HepG2 (cell line): ENCODE measurements at regions not wholly inside any gene's neighbourhood (a gene's known extent, or its start where the extent isn't known, plus 50 kb on each side); places are given as distances from the start of the nearest gene placed in this dataset.

ENCODE experiments used
- ATAC-seq: fragments of 200-7000 bp; cut with Tn5 transposase; 3 replicates; pipeline ENCODE4 v1.9.1; 2020; ENCODE audit warnings: mild to moderate bottlenecking, moderate library complexity
- BruUV-seq: library from RNA; stranded (reverse); fragments of 400-500 nt; replicated peaks from 2 replicates; lab custom pipeline; 2021; lab: Mats Ljungman, UMichigan
- CTCF ChIA-PET: fragments of 300-600 bp; formaldehyde crosslinking; extraction: SDS; loops from one replicate; lab custom pipeline; 2021; ENCODE audit warnings: low total read pairs, inconsistent platforms, low intra/inter-chr PET ratio; lab: Yijun Ruan, JAX
- POLR2A ChIA-PET: fragments of 350-600 bp; sonication (Branson Sonifier 250); formaldehyde crosslinking; loops from one replicate; lab custom pipeline; 2020; ENCODE audit warnings: antibody characterized with exemption, inconsistent platforms; lab: Yijun Ruan, JAX
- DNase-seq: peaks from one replicate; pipeline ENCODE4 v3.0.0-alpha.2; 2015; ENCODE audit warnings: low spot score
- FAIRE-seq: peaks from 3 replicates; lab custom pipeline; 2011; peaks lifted over from hg19 to GRCh38; lab: Jason Lieb, UNC
- H2AFZ ChIP-seq: one replicate; pipeline ENCODE4 v1.6.1; 2011; ENCODE audit warnings: low read length, inconsistent platforms
- H3K27ac ChIP-seq: fragments of 300-600 bp; 3 replicates; pipeline ENCODE4 v1.8.0; 2011; ENCODE audit warnings: mixed run types, mild to moderate bottlenecking, mixed read lengths, low read length, inconsistent platforms; ENCODE audit not compliant: insufficient read depth; ENCODE audit errors: extremely low read length
- H3K27me3 ChIP-seq, 2 experiments: fragments of 200-600 bp in 1 of 2; 2 replicates in 1 of 2; 3 replicates in 1 of 2; pipeline versions ENCODE4 v1.6.0 to v1.8.0; 2011; ENCODE audit warnings: low read length in 2 of 2, mild to moderate bottlenecking in 2 of 2, moderate library complexity in 2 of 2, inconsistent platforms in 1 of 2; ENCODE audit not compliant: insufficient read depth in 2 of 2, control insufficient read depth in 1 of 2
- H3K36me3 ChIP-seq, 2 experiments: fragments of 200-600 bp in 1 of 2; replicated peaks in 1 of 2; 2 replicates in 1 of 2; 3 replicates in 1 of 2; pipeline versions ENCODE4 v1.5.1 to v1.8.0; 2011; ENCODE audit warnings: low read length in 2 of 2, inconsistent platforms in 1 of 2; ENCODE audit not compliant: insufficient read depth in 2 of 2, control insufficient read depth in 1 of 2
- H3K4me1 ChIP-seq: 2 replicates; pipeline ENCODE4 v1.5.1; 2012; ENCODE audit warnings: low read length, inconsistent platforms; ENCODE audit not compliant: insufficient read depth
- H3K4me2 ChIP-seq: 2 replicates; pipeline ENCODE4 v1.6.0; 2011; ENCODE audit warnings: low read depth, low read length, inconsistent platforms
- H3K4me3 ChIP-seq, 3 experiments: fragments of 200-600 bp in 1 of 3; sonication (generic), shearing (Covaris generic) in 1 of 3; replicated peaks in 1 of 3; 2 replicates each; pipeline ENCODE4 v1.5.1; 2011 to 2016; ENCODE audit warnings: low read length in 3 of 3, inconsistent platforms in 2 of 3, low read depth in 2 of 3, mild to moderate bottlenecking in 2 of 3, control low read depth in 1 of 3, mixed read lengths in 1 of 3; ENCODE audit not compliant: insufficient read depth in 1 of 3
- H3K79me2 ChIP-seq: one replicate; pipeline ENCODE4 v1.6.1; 2011; ENCODE audit warnings: low read length, inconsistent platforms; ENCODE audit not compliant: insufficient read depth
- H3K9ac ChIP-seq: 2 replicates; pipeline ENCODE4 v1.6.0; 2011; ENCODE audit warnings: mild to moderate bottlenecking, low read depth, low read length, inconsistent platforms; ENCODE audit not compliant: insufficient read depth
- H3K9me3 ChIP-seq: 2 replicates; pipeline ENCODE4 v1.5.1; 2012; ENCODE audit warnings: mild to moderate bottlenecking, low read length
- H4K20me1 ChIP-seq: 2 replicates; pipeline ENCODE4 v1.6.0; 2011; ENCODE audit warnings: inconsistent platforms, mild to moderate bottlenecking, low read length, moderate library complexity; ENCODE audit not compliant: insufficient read depth
- GFI1 ChIP-seq: sonication (generic); formaldehyde crosslinking; IDR thresholded peaks from 2 replicates; pipeline ENCODE4 v1.5.0; 2020; ENCODE audit warnings: missing genetic modification reagents, mild to moderate bottlenecking, borderline replicate concordance
- GPBP1L1 ChIP-seq: sonication (generic); formaldehyde crosslinking; IDR thresholded peaks from 2 replicates; pipeline ENCODE4 v1.5.0; 2020; ENCODE audit warnings: mild to moderate bottlenecking, missing genetic modification reagents
- MTF1 ChIP-seq: sonication (generic); formaldehyde crosslinking; IDR thresholded peaks from 2 replicates; pipeline ENCODE4 v1.5.0; 2020; ENCODE audit warnings: missing genetic modification reagents
- MXD1 ChIP-seq: sonication (generic); formaldehyde crosslinking; IDR thresholded peaks from 2 replicates; pipeline ENCODE4 v1.4.0; 2020; ENCODE audit warnings: mild to moderate bottlenecking, missing genetic modification reagents
- NAIF1 ChIP-seq: sonication (generic); formaldehyde crosslinking; IDR thresholded peaks from 2 replicates; pipeline ENCODE4 v1.5.0; 2020; ENCODE audit warnings: mild to moderate bottlenecking, missing genetic modification reagents, borderline replicate concordance
- WIZ ChIP-seq: sonication (generic); formaldehyde crosslinking; IDR thresholded peaks from 2 replicates; pipeline ENCODE4 v1.5.1; 2020; ENCODE audit warnings: mild to moderate bottlenecking, missing genetic modification reagents
- ZFP36L1 ChIP-seq: sonication (generic); formaldehyde crosslinking; IDR thresholded peaks from 2 replicates; pipeline ENCODE4 v1.8.0; 2022; ENCODE audit warnings: mild to moderate bottlenecking, missing genetic modification reagents, moderate library complexity
- ZNF263 ChIP-seq: sonication (generic); formaldehyde crosslinking; IDR thresholded peaks from 2 replicates; pipeline ENCODE4 v1.4.0; 2020; ENCODE audit warnings: missing genetic modification reagents
- WGBS: methylation state at CpG from one replicate; pipeline ENCODE4 v1.1.6; 2017; ENCODE audit warnings: low lambda C conversion rate; 5-methylcytosine and 5-hydroxymethylcytosine counted together
- in situ Hi-C: cut with HindIII; loops from 2 replicates; pipeline ENCODE4 v1.10.0; 2017; ENCODE audit warnings: low pct_unique_long_range_greater_than_20kb; ENCODE audit not compliant: extremely low pct_ligation_motif_present
- intact Hi-C: fragments of 100-400 bp; cut with micrococcal nuclease; formaldehyde crosslinking; loops from one replicate; pipeline ENCODE4 v1.10.0; 2022; ENCODE audit not compliant: unreplicated experiment

- no peak for TF ChIP-seq MXD1
- TF ChIP-seq NAIF1, result no peak
- no peak for TF ChIP-seq WIZ (CRISPR knock-in tag)
- no peak for TF ChIP-seq ZNF263 (CRISPR knock-in tag)
- no peak for TF ChIP-seq ZFP36L1 (CRISPR knock-in tag)
- in situ Hi-C loops (no loop called here), intact Hi-C loops (no loop called here)
- no peak overlapping the region for H3K27ac ChIP-seq
- no peak for DNase-seq
- H3K4me2 ChIP-seq, result no peak overlapping the region
- no peaks in the 10 kb centered on the region for H3K79me2 ChIP-seq
- ChIA-PET POLR2A (no interaction called here), CTCF (no interaction called here)
- BruUV-seq, result no TSS peak
- no peaks in the 10 kb centered on the region for H3K27me3 ChIP-seq
- H3K9me3 ChIP-seq, result peaks cover 92% of the 10 kb centered on the region
- no peaks in the 10 kb centered on the region for H3K36me3 ChIP-seq
- WGBS, result 48% methylated on average over 6 of the region's 6 CpGs
- H3K4me3 ChIP-seq, result no peak overlapping the region
- no peak overlapping the region for H3K9ac ChIP-seq
- no peak for FAIRE-seq
- H3K4me1 ChIP-seq, result no peaks in the 10 kb centered on the region
- ATAC-seq, result no peak
- H2AFZ ChIP-seq, result no peak overlapping the region
- H4K20me1 ChIP-seq, result no peaks in the 10 kb centered on the region
Measured at GRCh38 chr10:107430446-107430845, 265.9 kb upstream of the SORCS1 start.

GRCh38 chr10:107427016-107427415 is 262.5 kb upstream of the SORCS1 start:
- intact Hi-C loops (no loop called here), in situ Hi-C loops (no loop called here)
- POLR2A ChIA-PET, result no interaction called here
- Histone ChIP-seq H3K9me3 (peaks cover 89% of the 10 kb centered on the region), H3K4me1 (no peaks in the 10 kb centered on the region), H3K36me3 (no peaks in the 10 kb centered on the region), H3K4me2 (no peak overlapping the region), H2AFZ (no peak overlapping the region), H3K27ac (no peak overlapping the region), H3K9ac (no peak overlapping the region), H3K4me3 (no peak overlapping the region), H3K27me3 (no peaks in the 10 kb centered on the region), H3K79me2 (no peaks in the 10 kb centered on the region), H4K20me1 (no peaks in the 10 kb centered on the region)
- CTCF ChIA-PET, result no interaction called here
- no peak for DNase-seq
- no peak for ATAC-seq
- no peak for FAIRE-seq
- TF ChIP-seq MTF1 (CRISPR knock-in tag), result no peak
- TF ChIP-seq GPBP1L1 (CRISPR knock-in tag), result no peak
- no peak for TF ChIP-seq GFI1 (CRISPR knock-in tag)
- no TSS peak for BruUV-seq
- WGBS, result 59% methylated on average over 5 of the region's 5 CpGs
